Kasumi-1 (cell line): ENCODE measurements at regions not wholly inside any gene's neighbourhood (a gene's known extent, or its start where the extent isn't known, plus 50 kb on each side); places are given as distances from the start of the nearest gene placed in this dataset.
"Not testable (repeated sequence)": the region's sequence is repeated elsewhere in the genome, so short reads cannot be mapped to it uniquely, and the experiment has no call there.

Source experiments
- DNase-seq, 2 experiments: peaks; one replicate each; lab custom pipeline; 2025; lab: John Stamatoyannopoulos, UW

DNA sequence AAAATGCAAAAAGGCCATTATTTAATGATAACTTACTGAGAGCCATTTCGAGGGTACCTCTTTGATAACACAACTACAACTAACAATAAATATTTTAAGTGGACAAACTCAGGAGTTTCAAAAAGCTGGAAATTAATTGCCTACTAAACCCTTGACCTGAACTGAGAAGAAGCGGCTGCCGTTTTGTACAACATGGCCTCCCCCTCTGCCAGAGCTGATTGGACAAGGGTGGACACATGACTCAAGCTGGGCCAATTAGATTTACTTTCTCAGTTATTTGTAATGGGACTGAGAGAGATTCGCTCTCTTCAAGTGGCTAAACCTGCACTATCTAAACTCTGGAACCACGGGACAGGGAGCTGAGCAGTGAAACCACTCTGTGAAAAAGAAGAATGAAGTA lies 135.9 kb upstream of the SERPINE2 start:
- DNase-seq, result no peak

DNA sequence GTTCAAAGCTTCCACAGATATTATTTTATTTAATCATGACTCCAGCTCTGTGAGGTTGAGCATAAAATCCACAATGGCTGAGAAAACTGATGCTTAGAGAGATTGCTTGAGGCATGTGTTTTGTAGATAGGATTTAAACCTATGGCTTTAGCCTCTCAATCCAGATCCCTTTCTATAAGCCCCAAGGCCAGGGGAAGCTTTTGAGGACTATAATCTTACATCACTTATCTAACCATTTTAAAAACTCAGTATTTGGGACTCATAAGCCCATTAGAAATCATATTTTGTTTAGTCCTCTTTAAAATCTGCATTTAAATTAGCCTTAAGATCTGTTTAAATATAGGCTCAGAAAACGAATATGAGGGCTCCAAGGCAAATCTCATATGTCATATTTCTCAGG lies 135.4 kb upstream of the SERPINE2 start:
- DNase-seq, result no peak

DNA sequence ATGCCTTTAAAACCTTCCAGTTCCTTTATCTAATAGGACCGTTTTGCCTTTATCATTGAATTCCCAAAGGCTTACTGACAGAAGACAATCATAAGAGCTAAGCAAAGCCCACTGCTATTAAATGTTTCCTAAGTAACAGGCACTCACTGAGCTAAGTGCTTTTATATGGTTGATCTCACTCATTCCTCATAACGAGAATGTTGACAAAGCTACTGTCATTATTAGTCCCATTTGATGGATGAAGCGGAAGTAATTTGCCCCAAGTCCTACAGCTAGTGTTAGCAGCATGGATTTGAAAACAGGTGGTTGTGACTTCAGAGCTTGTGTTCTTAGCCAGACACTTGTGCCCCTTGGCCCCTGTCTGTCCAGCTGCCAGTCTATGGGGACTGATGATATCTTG lies 134.8 kb upstream of the SERPINE2 start:
- no peak for DNase-seq

DNA sequence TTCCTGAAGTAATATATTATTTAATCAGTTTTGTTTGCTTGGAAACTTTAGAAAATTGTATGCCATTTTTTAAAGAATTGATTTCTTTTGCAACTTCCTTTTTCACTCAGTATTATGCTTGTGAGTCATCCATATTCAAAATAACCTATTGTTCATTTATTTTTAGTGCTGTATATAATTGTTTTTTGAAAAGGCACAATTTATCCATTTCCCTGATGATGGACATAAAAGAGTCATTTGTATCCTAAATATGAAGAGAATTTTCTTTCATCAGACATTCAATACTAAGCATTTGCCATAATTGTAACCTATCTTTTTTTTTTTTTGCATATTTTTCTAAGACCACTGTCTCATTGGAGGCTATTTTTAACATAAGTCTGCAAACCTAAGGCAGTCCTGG lies 134.1 kb upstream of the SERPINE2 start:
- DNase-seq, result no peak

DNA sequence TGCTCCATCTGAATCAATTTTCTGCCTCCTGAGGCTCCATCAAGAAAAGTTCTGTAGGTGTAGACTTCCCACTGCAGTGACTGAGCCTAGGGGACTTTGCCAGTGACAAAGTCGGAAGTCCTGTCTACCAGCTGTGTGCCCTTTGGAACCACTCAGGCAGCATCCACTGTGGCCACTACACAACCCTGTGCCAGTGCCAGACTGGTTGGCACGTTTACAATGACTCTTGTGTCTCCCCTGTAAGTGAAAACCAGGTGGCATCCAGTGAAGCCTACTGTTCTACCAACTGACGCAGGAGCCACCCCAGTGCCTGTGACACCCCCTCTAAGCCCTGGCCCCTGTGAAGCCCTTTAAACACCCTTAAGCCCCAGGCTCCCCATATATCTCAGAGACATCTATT lies 132.1 kb upstream of the SERPINE2 start:
- no peak for DNase-seq

DNA sequence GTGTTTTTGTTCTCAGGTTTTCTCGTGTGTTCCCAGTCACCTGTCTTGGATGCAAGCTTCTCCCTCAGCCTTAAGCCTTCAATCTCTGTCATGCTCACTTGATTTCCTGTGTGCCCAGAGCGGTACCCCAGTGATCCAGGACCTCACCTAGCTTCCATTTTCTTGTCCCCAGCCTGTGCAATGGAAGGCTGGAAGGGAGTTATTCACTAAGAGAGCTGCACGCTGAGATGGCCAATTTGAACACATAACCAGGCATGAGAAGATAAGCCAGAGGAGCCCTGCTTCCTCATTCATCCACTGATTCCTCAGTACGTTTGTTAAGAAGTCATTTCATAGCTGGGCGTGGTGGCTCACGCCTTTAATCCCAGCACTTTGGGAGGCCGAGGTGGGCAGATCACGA lies 130.8 kb upstream of the SERPINE2 start:
- no peak for DNase-seq

DNA sequence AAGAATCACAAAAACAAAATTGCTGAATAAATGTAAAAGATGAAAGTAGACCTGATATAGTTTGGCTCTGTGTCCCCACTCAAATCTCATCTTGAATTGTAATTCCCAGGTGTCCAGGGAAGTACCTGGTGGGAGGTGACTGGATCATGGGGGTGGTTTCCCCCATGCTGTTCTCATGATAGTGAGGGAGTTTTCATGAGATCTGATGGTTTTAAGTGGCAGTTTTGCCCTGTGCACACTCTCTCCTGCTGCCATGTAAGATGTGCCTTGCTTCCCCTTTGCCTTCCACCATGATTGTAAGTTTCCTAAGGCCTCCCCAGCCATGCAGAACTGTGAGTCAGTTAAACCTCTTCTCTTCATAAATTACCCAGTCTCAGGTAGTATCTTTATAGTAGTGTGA lies 128.7 kb upstream of the SERPINE2 start:
- not testable (repeated sequence) for DNase-seq

DNA sequence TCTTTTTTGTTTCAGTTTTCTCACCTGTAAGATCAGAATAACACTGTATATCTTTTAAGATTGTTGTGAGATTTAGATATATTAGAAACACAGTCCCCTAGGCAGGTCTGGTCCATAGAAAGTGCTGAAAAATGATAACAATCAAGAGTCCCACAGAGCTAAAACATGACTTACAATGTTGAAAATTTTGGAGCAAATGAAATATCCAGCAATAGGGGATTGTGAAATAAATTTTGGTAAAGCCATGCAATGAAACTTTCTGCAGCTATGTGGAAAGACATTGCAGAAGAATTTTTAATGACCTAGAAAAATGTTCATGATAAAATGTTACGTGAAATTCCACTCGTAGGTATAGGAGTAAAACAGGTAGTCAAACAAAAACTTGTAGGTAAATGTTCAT lies 127.6 kb upstream of the SERPINE2 start:
- DNase-seq, result no peak

DNA sequence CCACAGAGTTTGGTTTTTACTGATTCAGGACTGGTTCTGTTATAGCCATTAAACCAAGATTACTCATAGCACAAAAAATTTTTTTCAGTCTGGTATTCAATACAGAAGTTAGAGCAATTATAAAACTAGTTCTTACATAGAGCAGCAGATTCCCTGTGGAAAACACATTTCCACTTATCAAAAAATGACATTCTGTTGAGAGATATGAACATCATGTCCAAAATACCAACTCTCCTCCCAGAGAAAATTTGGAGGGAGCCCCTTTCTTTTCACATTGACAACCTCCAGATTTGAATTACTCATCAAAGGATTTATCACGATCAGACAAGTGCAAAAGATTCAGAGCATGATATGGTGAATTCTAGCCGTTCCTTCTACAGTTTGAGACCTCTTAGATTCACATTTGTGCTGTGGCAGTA lies 126.8 kb upstream of the SERPINE2 start:
- no peak for DNase-seq

DNA sequence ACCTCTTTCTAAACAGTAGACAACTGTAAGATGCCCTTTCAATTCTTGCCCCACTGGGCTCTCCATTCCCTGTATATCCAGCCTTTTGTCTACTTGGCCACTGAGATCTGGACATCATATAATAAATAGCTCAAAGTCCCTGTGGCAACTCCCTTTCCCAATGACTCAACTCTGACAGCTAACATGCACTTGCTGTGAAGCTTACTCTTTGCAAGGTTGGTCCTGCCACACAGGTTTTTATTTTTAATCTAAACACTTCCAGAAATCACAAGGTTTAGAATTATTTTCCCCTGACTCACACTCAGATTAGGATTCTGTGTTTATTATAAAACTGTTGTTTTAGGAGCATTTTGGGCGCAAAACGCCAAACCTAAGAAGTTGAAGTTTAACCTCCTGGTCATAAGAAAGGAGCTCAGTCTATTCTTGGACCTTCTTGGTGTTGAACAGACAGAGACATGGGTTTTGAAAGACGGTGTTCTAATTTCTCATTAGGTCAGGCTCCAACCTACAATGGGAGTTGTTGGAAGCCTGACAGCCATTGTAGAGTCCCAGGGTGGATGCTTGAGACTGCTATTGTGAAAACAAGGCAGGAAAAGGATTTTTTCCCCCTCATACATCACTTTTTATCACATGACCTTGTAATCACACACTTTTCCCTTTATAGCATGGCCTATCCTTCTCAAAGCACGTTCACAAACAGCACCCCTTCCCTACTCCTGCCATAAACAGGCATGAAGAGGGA lies 124.7 kb upstream of the SERPINE2 start:
- DNase-seq, result no peak

DNA sequence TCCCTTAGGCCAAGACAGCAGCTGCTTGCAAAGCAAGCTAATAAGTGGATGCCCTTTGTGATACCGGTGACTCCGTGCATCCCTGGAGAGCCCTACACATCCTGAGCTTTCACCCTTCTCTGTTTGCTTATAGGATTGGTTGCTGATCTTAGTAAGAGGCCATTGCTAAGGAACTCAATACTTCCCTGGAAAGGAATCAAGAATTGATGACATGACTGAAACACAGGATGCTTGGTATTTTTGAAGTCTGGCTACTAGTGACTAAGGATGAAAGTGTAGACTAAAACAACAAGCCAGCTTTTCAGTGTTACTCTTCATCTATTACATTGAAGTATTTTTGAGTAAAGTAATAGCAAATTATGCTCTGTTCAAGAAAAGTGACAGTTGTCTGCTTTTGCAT lies 123.0 kb upstream of the SERPINE2 start:
- no peak for DNase-seq

DNA sequence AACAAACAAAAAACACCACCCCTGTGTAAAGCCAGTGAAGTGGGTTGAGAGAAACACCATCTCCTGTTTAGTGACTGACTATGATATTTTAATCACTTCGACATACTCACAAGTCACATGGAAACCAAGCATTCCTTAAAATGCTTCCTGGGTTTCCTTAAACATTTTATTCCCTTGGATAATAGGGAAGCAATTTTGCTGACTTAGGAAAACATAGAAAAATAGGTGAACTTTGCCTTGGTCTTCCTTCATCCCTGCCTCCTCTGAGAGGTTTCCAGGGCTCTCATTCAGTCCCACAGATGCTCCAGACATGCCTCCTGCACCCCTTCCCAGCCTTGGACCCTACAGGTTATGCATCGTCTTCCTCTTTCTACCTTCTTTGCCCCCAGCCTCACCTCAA lies 122.6 kb upstream of the SERPINE2 start:
- DNase-seq, result no peak

DNA sequence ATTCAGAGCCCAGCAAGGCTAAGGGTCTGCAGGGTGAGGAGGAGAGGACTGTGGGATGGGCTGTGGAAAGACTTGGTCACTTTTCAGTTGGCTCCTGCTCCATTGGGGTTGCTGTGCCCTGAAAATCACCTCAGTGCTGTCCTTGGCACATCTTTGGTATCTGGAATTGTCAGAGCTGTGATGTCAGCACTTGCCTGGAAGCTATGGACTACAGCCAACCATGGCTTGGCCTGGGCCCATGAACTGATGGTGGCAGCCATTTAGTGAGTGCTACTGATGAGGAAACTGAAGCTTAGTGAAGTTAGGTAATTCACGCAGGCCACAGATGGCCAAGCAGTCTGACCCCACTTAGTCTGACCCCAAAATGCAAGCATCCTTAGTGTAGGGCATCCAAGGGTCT lies 121.8 kb upstream of the SERPINE2 start:
- no peak for DNase-seq

DNA sequence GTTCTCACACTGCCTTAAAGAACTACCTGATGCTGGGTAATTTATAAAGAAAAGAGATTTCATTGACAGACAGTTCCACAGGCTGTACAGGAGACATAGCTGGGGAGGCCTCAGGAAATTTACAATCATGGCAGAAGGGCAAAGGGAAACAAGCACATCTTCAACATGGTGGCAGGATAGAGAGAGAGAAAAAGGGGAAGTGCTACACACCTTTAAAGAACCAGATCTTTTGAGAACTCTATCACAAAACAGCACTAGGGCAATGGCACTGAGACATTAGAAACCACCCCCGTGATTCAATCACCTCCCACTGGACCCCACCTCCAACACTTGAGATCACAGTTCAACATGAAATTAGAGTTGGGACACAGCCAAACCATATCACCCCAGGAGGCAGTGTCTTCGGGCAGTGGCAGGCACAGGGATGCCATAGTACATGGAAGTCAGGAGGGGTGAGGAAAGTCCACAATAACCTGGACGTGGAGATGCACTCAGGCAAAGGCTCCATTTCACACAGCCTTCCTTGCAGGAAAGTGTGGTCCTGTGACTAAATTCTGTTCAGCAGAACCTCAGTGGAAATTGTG lies 120.4 kb upstream of the SERPINE2 start:
- no peak for DNase-seq

DNA sequence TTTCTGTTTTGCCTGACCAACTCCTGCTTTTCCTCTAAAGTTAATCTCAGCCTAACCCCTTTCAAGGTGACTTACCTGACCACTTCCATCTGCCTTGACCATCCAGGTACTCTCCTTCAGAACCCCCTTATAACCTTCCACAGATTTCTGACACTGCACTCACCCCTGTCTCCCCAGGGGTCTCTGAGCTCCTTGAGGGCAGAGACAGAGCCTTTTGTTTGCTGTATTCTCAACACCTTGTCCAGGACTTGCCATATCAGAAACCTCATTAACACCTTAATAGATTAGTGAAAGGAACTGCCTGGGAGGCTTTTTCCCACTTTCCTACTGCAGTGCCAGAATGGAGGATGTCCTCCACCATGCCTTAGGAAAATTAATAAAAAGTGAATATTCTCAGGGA lies 119.7 kb upstream of the SERPINE2 start:
- DNase-seq, result no peak

DNA sequence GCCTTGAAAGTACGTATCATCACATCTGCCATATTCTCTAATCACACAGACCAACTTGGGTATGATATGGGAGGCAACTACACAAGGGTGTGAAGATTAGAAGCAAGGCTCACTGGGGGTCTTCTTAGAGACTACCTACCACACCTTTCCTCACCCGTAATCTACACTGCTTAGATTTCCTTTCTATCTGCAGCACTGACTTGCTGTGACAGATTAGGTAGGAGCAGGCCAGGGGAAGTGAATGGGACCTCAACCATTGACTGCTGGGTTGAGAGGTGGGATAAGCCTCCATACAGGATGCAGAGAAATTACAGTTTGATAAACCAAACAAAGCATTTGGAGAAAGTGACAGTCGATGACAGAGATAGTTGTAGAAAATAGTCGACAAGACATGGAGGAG lies 119.0 kb upstream of the SERPINE2 start:
- no peak for DNase-seq

DNA sequence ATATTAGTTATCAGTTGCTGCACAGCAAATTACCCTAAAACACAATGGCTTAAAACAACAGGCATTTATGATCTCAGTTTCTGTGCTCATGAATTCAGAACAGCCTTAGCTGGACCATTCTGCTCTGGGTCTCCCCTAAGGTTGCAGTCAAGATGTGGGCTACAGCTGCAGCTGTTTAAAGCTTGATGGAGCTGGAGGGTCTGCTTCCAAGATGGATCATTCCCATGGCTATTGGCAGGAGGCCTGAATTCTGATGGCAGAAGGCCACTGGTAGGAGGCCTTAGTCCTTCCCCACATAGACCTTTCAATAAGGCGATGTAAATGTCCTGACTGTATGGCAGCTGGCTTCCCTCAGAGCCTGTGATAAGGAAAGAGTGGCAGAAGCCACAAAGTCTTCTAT lies 118.6 kb upstream of the SERPINE2 start:
- DNase-seq, result no peak

DNA sequence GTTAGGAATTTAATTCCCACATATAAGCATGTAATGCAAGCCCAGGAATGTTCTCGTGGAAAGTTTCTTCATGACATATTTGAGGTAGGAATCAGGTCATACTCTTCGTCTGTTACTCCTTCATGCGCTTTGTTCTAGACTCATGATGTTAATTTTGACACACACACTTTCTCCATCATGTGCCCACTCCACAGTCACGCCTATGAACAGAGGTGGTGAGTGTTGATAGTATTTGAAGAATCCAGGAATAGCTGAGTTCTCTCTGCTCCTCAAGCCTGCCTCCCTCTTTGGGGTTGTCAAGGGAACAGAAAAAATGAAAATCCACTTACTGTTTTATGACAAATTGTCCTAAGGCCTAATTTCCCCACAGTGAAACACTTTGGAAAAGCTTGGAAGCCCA lies 117.3 kb upstream of the SERPINE2 start:
- DNase-seq, result no peak

DNA sequence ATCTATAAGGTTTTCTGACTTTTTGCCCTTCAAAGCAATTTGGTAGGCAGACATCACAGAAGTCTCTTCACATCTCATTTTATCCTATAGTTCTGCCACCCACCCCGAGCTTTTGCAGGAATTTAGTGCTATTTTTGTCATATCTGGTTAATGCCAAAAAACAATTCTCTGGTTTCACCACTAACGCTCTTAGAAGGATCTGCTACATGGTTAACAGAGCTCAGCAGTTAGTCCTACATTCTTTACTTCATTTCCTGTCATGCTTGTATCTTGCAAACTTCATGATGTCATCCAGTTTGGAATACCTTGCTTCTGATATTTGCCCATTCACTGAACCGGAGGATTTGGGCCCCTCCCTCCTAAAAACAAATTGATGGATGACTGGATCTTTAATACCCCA lies 116.8 kb upstream of the SERPINE2 start:
- DNase-seq, result no peak

DNA sequence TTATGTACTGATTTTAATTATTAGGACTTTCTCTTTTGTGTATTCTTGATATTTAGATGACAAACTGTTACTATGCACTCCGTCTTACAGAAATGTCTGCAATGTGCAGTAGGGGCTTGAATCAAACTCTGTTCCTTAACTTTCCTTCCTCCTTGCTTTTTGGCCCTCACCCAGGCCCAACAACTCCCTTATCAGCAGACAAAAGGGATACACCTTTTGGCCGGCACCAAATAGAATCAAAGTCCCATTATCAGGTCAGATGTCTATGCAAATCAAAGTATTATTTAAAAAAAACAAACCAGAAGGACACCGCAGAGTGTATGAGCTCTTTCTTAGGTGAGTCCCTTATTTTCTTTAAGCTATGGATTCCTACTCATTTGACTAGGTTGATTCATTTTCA lies 116.3 kb upstream of the SERPINE2 start:
- DNase-seq, result no peak

DNA sequence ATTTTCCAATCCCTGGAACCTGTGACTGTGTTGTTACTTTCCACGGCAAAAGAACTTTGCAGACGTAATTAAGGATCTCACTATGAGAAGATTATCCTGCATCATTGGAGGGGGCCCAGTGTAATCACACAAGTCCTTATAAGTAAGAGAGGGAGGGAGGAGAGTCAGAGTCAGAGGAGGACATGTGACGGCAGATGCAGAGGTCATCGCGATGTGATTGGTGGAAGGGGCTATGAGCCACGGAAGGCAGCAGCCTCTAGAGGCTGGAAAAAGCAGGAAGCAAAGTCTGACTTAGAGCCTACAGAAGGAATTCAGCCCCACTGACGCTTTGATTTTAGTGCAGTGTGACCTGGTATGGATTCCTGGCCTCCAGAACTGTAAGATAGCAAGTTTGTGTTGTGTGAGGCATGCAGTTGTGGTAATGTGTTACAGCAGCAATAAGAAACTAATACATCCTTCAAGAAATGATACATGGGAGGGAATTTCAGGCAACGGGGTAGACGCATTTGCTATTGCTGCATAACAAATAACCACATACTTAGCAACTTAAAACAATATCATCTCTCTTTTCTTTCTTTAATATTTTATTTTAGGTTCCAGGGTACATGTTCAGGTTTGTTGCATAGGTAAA lies 112.7 kb upstream of the SERPINE2 start:
- no peak for DNase-seq

DNA sequence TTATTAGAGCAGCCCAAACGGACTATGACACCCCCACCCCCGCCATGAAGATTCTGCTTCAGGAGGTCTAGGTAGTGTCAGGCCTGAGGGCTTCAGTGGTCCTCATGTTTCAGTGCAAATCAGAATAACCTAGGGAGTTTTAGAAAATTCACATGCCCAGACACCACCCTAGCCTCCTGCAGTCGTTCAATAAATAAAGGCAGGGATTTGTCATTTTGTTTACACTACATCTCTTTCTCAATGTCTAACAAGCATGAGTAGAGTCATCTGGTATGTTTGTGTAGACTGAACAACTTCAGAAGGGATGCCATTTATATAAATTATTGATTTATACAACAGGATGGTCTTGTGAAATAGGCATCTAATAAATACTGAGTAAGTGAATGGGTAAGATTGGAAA lies 112.1 kb upstream of the SERPINE2 start:
- DNase-seq, result no peak

DNA sequence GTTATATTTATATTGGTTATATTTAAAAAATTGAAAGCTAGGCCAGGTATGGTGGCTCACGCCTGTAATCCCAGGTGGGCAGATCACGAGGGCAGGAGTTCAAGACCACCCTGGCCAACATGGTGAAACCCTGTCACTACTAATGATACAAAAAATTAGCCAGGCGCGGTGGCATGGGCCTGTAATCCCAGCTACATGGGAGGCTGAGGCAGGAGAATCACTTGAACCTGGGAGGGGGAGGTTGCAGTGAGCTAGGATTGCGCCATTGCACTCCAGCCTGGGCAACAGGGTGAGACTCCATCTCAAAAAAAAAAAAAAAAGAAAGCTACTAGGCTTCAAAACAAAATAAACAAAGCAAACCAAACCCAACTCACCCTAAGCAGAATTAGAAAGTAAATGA lies 109.0 kb upstream of the SERPINE2 start:
- DNase-seq, result not testable (repeated sequence)

DNA sequence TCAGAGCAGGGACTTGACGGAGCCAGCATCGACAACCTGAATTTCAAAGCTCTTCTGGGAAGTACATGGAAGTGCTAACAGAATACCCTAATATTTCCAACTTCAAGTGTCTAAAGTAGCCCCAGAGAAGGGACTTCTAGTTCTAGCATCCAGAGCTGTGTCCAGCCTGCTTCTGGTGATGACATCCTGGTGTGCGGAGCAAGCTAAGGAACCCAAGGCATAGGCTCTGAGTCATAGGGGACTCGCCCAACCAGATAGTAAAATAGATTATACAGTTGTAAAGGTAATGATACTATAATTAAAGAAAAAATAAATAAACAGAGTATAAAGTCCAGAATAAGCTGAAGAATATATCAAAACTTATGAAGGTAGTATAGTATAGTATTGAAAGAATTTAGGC lies 108.1 kb upstream of the SERPINE2 start:
- no peak for DNase-seq
